22Rv1 (cell line): ENCODE measurements at regions not wholly inside any gene's neighbourhood (a gene's known extent, or its start where the extent isn't known, plus 50 kb on each side); places are given as distances from the start of the nearest gene placed in this dataset.

Experiments used
- H3K27ac ChIP-seq: fragments of 450-650 bp; 2 replicates; pipeline ENCODE4 v1.5.1; 2017
- ZFX ChIP-seq: fragments of 450-650 bp; IDR thresholded peaks from 2 replicates; pipeline ENCODE4 v1.6.1; 2017; ENCODE audit warnings: antibody characterized with exemption, borderline replicate concordance
- TF ChIP-seq, protein P1 (sequence below): fragments of 450-650 bp; IDR thresholded peaks from 2 replicates; pipeline ENCODE4 v1.5.1; 2017; ENCODE audit warnings: mild to moderate bottlenecking

DNA sequence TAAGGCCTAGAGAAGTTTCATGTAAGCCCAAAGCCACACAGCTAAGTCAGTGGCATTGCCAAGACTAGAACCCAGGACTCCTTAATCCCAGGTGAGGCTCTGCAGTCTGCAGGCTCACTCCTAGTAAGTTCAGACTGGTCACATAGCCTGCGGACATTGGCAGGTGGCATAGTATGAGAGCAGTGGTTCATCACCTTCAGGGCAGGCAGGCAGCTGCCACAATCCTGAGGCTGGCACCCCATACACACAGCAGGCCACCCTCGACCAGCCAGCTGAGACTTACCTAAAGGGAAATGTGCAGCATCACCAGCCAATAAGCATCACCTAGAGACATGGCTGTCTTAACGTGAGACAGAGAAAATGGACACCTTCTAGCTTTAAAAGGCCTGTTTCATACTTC is 231.6 kb upstream of the UBASH3B start:
- no peak overlapping the region for H3K27ac ChIP-seq
- TF ChIP-seq, protein P1, sequence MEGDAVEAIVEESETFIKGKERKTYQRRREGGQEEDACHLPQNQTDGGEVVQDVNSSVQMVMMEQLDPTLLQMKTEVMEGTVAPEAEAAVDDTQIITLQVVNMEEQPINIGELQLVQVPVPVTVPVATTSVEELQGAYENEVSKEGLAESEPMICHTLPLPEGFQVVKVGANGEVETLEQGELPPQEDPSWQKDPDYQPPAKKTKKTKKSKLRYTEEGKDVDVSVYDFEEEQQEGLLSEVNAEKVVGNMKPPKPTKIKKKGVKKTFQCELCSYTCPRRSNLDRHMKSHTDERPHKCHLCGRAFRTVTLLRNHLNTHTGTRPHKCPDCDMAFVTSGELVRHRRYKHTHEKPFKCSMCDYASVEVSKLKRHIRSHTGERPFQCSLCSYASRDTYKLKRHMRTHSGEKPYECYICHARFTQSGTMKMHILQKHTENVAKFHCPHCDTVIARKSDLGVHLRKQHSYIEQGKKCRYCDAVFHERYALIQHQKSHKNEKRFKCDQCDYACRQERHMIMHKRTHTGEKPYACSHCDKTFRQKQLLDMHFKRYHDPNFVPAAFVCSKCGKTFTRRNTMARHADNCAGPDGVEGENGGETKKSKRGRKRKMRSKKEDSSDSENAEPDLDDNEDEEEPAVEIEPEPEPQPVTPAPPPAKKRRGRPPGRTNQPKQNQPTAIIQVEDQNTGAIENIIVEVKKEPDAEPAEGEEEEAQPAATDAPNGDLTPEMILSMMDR: no peak
- TF ChIP-seq ZFX: no peak

DNA sequence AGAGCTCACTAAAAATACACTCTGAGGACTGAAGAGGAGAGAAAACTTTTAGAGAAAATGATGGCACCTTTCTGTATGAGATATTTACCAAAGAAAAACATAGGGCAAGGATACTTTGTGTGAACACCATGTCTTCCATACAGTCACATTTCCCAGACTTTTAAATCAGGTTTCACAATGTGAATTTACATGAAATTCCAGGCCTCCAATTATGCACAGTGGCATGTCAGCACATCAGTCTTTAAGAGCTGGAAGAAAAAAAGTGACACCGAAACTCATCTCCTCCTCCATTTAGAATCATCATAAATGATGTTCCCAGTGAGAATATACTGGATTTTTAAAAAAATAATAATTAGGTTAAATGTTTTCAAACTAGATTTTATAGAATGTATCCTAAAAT is 232.2 kb upstream of the UBASH3B start:
- TF ChIP-seq, protein P1: no peak
- TF ChIP-seq ZFX: no peak
- H3K27ac ChIP-seq: no peak overlapping the region

DNA sequence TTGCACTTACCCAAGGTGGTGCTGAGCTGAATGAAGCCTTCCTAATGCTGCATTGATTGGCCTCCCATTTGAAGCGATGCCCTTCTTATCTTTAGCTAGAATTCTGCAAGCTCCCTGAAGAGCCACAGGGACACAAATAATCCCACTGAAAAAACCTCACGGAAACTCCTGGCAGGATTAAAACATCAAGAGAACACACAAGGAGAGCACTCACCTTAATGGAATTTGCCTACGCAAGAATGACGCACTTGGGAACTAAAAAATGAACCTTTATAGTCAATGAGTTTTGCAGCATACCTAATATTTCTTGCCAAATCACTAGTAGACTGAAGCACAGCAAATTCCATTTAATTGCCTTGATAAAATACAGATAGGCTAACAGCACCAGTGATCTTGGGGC is 232.8 kb upstream of the UBASH3B start:
- H3K27ac ChIP-seq: no peak overlapping the region
- TF ChIP-seq, protein P1: no peak
- no peak for TF ChIP-seq ZFX

DNA sequence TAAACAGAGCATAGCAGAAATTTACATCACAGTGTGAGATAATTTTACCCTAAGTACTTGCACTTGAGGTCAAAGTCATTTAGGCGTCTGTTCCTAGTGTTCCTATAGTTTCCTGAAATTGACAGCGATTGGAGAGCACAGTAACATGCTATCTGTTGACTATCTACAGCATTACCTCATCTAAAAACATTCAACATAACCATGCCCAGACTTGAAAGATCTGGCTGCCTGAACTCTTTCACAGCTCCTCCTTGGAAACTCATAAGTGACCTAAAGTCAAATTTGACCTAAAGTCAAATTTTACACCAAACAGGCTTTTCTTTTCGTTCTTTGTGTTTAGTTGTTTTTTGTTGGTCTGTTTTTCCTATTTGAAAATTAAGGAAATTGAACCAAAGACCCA is 233.8 kb upstream of the UBASH3B start:
- TF ChIP-seq, protein P1: no peak
- TF ChIP-seq ZFX: no peak
- no peak overlapping the region for H3K27ac ChIP-seq

DNA sequence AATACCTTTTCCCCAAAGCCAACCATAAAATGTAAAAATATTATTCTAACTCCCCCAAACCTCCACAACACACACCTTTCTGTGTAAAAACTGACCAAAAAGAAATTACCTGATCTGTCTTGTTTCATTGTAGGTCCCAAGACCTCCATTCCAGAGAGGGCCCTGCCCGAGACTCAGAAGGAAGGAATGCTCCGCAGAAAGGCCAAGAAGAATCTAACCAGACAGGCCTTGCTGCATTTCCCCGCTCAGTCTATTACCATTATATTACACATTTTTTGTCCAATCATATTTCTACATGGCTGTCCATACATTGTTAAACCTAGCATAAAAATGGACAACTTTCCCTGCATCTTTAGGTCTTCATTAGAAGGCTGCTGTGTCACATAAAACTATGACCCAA is 237.5 kb upstream of the UBASH3B start:
- TF ChIP-seq, protein P1: no peak
- TF ChIP-seq ZFX: no peak
- H3K27ac ChIP-seq: no peak overlapping the region

DNA sequence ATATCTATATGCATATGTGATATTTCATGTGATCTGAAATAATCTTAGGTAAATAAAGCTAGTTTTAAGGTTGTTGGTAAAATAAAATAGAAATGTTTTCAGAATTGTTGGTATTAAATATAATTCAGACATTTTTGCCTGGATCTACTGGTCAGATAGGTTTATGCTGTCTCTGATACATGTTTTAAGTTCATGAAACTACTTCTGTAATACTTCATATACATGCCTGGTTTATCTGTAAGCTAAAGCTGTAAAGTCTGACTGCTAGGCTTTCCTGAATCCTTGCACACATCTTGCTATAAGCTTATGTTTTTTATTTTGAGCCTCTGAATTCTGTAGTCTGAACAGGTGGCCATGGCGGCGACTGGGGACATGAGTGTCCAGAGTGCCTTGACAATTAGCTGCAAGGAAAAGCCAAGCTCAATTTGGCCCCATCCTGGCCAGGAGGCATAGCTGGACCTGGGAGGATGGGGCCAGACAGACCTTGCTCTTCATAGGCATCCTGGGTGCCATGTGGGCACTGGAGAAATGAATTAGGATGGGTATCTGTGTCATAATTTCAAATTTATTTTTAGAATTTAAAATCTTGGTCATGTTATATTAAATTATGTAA is 241.0 kb upstream of the UBASH3B start:
- no peak for TF ChIP-seq ZFX
- TF ChIP-seq, protein P1: no peak
- no peak overlapping the region for H3K27ac ChIP-seq

DNA sequence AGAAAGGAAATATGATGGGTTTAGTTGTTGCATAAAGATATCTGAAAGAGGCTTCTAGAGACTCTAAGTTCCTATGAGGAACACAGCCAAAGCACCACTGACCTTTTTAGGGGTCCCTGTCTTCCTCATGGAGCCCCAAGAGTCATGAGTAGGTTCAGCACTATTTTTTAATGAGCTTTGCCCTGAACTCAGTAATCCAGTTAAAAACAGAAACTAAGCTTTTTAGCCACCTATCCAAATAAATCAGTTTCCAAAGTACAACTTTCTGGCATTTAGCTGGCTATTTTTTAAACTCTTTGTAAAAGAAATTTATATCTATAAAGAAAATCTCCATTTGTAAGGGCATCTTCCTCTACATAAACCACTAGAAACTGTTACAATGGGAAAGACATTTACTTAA is 241.8 kb upstream of the UBASH3B start:
- TF ChIP-seq, protein P1: no peak
- TF ChIP-seq ZFX: no peak
- H3K27ac ChIP-seq: no peak overlapping the region
